Panc1 (cell line): ENCODE measurements at regions not wholly inside any gene's neighbourhood (a gene's known extent, or its start where the extent isn't known, plus 50 kb on each side); places are given as distances from the start of the nearest gene placed in this dataset.

ENCODE experiments used
- REST ChIP-seq, 2 experiments: IDR thresholded peaks; 2 replicates each; pipeline ENCODE4 v1.6.1; 2011 to 2012; ENCODE audit warnings: low read depth in 2 of 2, control low read depth in 1 of 2, low read length in 1 of 2, mild to moderate bottlenecking in 1 of 2, moderate library complexity in 1 of 2; ENCODE audit not compliant: insufficient read depth in 1 of 2
- TF ChIP-seq, protein P1 (sequence below): fragments of 450-650 bp; IDR thresholded peaks from 2 replicates; pipeline ENCODE4 v1.5.1; 2017; ENCODE audit warnings: mild to moderate bottlenecking

DNA sequence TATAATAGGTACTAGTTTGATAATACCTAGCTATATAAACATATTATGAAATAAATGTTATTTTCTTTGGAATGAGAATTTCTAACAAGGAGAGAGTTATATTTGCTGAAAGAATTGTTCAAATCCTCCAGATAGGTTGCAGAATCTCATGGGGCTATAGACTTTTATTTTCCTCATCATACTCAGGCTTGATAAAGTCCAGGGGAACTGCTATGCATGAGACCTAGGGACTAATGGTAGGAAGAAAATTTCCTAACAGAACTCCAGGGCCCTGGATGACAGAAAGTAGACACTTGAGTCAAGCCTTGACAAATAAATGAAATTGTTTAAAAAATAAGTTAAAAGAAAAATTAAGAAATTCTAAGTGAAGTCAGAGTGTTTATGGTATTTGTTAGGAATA lies 138.5 kb upstream of the DACH1 start:
- TF ChIP-seq, protein P1, sequence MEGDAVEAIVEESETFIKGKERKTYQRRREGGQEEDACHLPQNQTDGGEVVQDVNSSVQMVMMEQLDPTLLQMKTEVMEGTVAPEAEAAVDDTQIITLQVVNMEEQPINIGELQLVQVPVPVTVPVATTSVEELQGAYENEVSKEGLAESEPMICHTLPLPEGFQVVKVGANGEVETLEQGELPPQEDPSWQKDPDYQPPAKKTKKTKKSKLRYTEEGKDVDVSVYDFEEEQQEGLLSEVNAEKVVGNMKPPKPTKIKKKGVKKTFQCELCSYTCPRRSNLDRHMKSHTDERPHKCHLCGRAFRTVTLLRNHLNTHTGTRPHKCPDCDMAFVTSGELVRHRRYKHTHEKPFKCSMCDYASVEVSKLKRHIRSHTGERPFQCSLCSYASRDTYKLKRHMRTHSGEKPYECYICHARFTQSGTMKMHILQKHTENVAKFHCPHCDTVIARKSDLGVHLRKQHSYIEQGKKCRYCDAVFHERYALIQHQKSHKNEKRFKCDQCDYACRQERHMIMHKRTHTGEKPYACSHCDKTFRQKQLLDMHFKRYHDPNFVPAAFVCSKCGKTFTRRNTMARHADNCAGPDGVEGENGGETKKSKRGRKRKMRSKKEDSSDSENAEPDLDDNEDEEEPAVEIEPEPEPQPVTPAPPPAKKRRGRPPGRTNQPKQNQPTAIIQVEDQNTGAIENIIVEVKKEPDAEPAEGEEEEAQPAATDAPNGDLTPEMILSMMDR = no peak
- TF ChIP-seq REST (IDR thresholded peaks at IDR 0.05; ENCODE audit: insufficient read depth in 1 of 2, low read depth in 2 of 2, low read length in 1 of 2) = no peak
